ENCODE measurements at regions not wholly inside any gene's neighbourhood (a gene's known extent, or its start where the extent isn't known, plus 50 kb on each side); places are given as distances from the start of the nearest gene placed in this dataset.

GRCh38 chr5:164098531-164098930 is 593.1 kb downstream of the MAT2B start:
- no peak for TF ChIP-seq CTCF (IDR thresholded peaks at IDR 0.05; ENCODE audit: poor library complexity, severe bottlenecking)
- TF ChIP-seq SMC3 (conservative IDR thresholded peaks at IDR 0.05; ENCODE audit: poor library complexity): no peak
- no peak for TF ChIP-seq MXI1 (conservative IDR thresholded peaks at IDR 0.05; ENCODE audit: poor library complexity, severe bottlenecking)
- TF ChIP-seq POLR2AphosphoS5 (IDR thresholded peaks at IDR 0.05): no peak
- no peak for TF ChIP-seq EZH2 (IDR thresholded peaks at IDR 0.05; ENCODE audit: borderline replicate concordance, insufficient read depth, low read length, poor library complexity, severe bottlenecking)
- no peak for TF ChIP-seq EP300 (conservative IDR thresholded peaks at IDR 0.05; ENCODE audit: poor library complexity, severe bottlenecking)
- TF ChIP-seq REST (IDR thresholded peaks at IDR 0.05; ENCODE audit: borderline replicate concordance): no peak
- TF ChIP-seq RAD21 (conservative IDR thresholded peaks at IDR 0.05): no peak
- TF ChIP-seq TAF1 (IDR thresholded peaks at IDR 0.05; ENCODE audit: low read depth): no peak
